Gastrocnemius medialis (tissue), 4 donors: ENCODE measurements at regions not wholly inside any gene's neighbourhood (a gene's known extent, or its start where the extent isn't known, plus 50 kb on each side); places are given as distances from the start of the nearest gene placed in this dataset.

Experiments
- ATAC-seq, 2 donors: fragments of 150-250 bp; one replicate each; pipeline ENCODE4 v1.9.1; 2016
- DNase-seq, 2 donors: peaks; one replicate each; pipeline ENCODE4 v3.0.0-alpha.2; 2019
- H3K27ac ChIP-seq, 4 donors: fragments of 200-600 bp; sonication (generic); 1 replicate in 1 of 4; 2 replicates in 3 of 4; pipeline ENCODE4 v1.5.1; 2016 to 2018; ENCODE audit warnings: mild to moderate bottlenecking in 2 of 4, moderate library complexity in 1 of 4
- H3K27me3 ChIP-seq, 3 donors: fragments of 200-600 bp; sonication (generic) in 2 of 3; 1 replicate in 1 of 3; 2 replicates in 2 of 3; pipeline versions ENCODE4 v1.5.1 to v1.6.0; 2016 to 2019; ENCODE audit warnings: mild to moderate bottlenecking in 1 of 3, moderate library complexity in 1 of 3
- H3K36me3 ChIP-seq, 2 donors: fragments of 200-600 bp; sonication (generic) in 1 of 2; one replicate each; pipeline ENCODE4 v1.5.1; 2017 to 2018
- H3K4me1 ChIP-seq, 2 donors: fragments of 200-600 bp; sonication (generic) in 1 of 2; one replicate each; pipeline ENCODE4 v1.5.1; 2016 to 2017; ENCODE audit warnings: mild to moderate bottlenecking in 2 of 2
- H3K4me3 ChIP-seq, 4 donors: fragments of 200-600 bp; sonication (generic) in 3 of 4; 1 replicate in 1 of 4; 2 replicates in 3 of 4; pipeline ENCODE4 v1.5.1; 2016 to 2019; ENCODE audit warnings: mild to moderate bottlenecking in 2 of 4
- H3K9me3 ChIP-seq, 3 donors: fragments of 200-600 bp; sonication (generic) in 2 of 3; 1 replicate in 1 of 3; 2 replicates in 2 of 3; pipeline ENCODE4 v1.5.1; 2016 to 2019
- CTCF ChIP-seq, 5 experiments: fragments of 450-650 bp in 3 of 5; fragments of 200-600 bp in 2 of 5; sonication (generic) in 2 of 5; IDR thresholded peaks in 4 of 5; conservative IDR thresholded peaks in 1 of 5; 1 replicate in 4 of 5; 2 replicates in 1 of 5; pipeline ENCODE4 v1.5.1; 2016 to 2019; ENCODE audit warnings: antibody characterized with exemption in 5 of 5, mild to moderate bottlenecking in 3 of 5, moderate library complexity in 3 of 5
- POLR2A ChIP-seq, 2 donors: fragments of 450-650 bp; IDR thresholded peaks; one replicate each; pipeline ENCODE4 v1.6.1; 2017; ENCODE audit warnings: antibody characterized with exemption in 2 of 2, mild to moderate bottlenecking in 2 of 2, moderate library complexity in 2 of 2
- in situ Hi-C, 4 donors: fragments of 200-750 bp; cut with MboI; loops; one replicate each; pipeline versions ENCODE4 v1.15.0 to v1.8.0; 2017; ENCODE audit warnings: low sequenced_read_pairs in 4 of 4
- intact Hi-C: fragments of 100-400 bp; cut with DNase I; formaldehyde crosslinking; loops from one replicate; pipeline ENCODE4 v1.15.1; 2023; ENCODE audit warnings: low total_unique reads

GRCh38 chr4:45745741-45746140 is 378.1 kb downstream of the GABRG1 start:
- Histone ChIP-seq H3K36me3 (no peaks in the 10 kb centered on the region), H3K27me3 (no peaks in the 10 kb centered on the region), H3K27ac (no peak overlapping the region), H3K4me3 (no peak overlapping the region), H3K9me3 (no peaks in the 10 kb centered on the region), H3K4me1 (no peaks in the 10 kb centered on the region)
- intact Hi-C loops, result no loop called here
- ATAC-seq (no peak), DNase-seq (no peak)
- TF ChIP-seq CTCF (IDR thresholded peaks at IDR 0.05 in 4 of 5, conservative IDR thresholded peaks at IDR 0.05 in 1 of 5) (no peak), POLR2A (IDR thresholded peaks at IDR 0.05) (no peak)
- in situ Hi-C loops, result no loop called here

- Histone ChIP-seq H3K9me3 (no peaks in the 10 kb centered on the region), H3K36me3 (no peaks in the 10 kb centered on the region), H3K27me3 (no peaks in the 10 kb centered on the region), H3K27ac (no peak overlapping the region), H3K4me1 (no peaks in the 10 kb centered on the region), H3K4me3 (no peak overlapping the region)
- ATAC-seq (no peak), DNase-seq (no peak)
- in situ Hi-C loops (no loop called here), intact Hi-C loops (no loop called here)
- TF ChIP-seq CTCF (IDR thresholded peaks at IDR 0.05 in 4 of 5, conservative IDR thresholded peaks at IDR 0.05 in 1 of 5), result no peak
- TF ChIP-seq POLR2A (IDR thresholded peaks at IDR 0.05), result no peak
These were observed 382.0 kb downstream of the GABRG1 start for GRCh38 chr4:45741897-45742296.

GRCh38 chr4:45732161-45732560 is 391.7 kb downstream of the GABRG1 start:
- Histone ChIP-seq H3K9me3 (no peaks in the 10 kb centered on the region), H3K27ac (no peak overlapping the region), H3K4me1 (no peaks in the 10 kb centered on the region), H3K36me3 (no peaks in the 10 kb centered on the region), H3K27me3 (no peaks in the 10 kb centered on the region), H3K4me3 (no peak overlapping the region)
- TF ChIP-seq CTCF (IDR thresholded peaks at IDR 0.05 in 4 of 5, conservative IDR thresholded peaks at IDR 0.05 in 1 of 5) (no peak), POLR2A (IDR thresholded peaks at IDR 0.05) (no peak)
- intact Hi-C loops (no loop called here), in situ Hi-C loops (no loop called here)
- DNase-seq (no peak), ATAC-seq (no peak)

- Histone ChIP-seq H3K27me3 (no peaks in the 10 kb centered on the region), H3K4me1 (no peaks in the 10 kb centered on the region), H3K9me3 (no peaks in the 10 kb centered on the region), H3K36me3 (no peaks in the 10 kb centered on the region), H3K27ac (no peak overlapping the region), H3K4me3 (no peak overlapping the region)
- no peak for DNase-seq
- intact Hi-C loops, result no loop called here
- no peak for TF ChIP-seq CTCF (IDR thresholded peaks at IDR 0.05 in 4 of 5, conservative IDR thresholded peaks at IDR 0.05 in 1 of 5)
- ATAC-seq, result no peak
- in situ Hi-C loops, result no loop called here
These were observed 407.8 kb downstream of the GABRG1 start for GRCh38 chr4:45716093-45716492.

GRCh38 chr4:45713996-45714395 is 409.9 kb downstream of the GABRG1 start:
- intact Hi-C loops (no loop called here), in situ Hi-C loops (no loop called here)
- ATAC-seq (no peak), DNase-seq (no peak)
- Histone ChIP-seq H3K27ac (no peak overlapping the region), H3K4me1 (no peaks in the 10 kb centered on the region), H3K36me3 (no peaks in the 10 kb centered on the region), H3K4me3 (no peak overlapping the region), H3K27me3 (no peaks in the 10 kb centered on the region), H3K9me3 (no peaks in the 10 kb centered on the region)
- TF ChIP-seq CTCF (IDR thresholded peaks at IDR 0.05 in 4 of 5, conservative IDR thresholded peaks at IDR 0.05 in 1 of 5) (no peak), POLR2A (IDR thresholded peaks at IDR 0.05) (no peak)
